Left forelimb (tissue), 1 donor: ENCODE measurements at regions not wholly inside any gene's neighbourhood (a gene's known extent, or its start where the extent isn't known, plus 50 kb on each side); places are given as distances from the start of the nearest gene placed in this dataset.

ENCODE experiments used
- DNase-seq: peaks from one replicate; pipeline ENCODE4 v3.0.0-alpha.2; 2018; ENCODE audit warnings: low spot score

- no peak for DNase-seq
Observed at GRCh38 chr12:111174251-111174960, 194.5 kb downstream of the PHETA1 start.

- no peak for DNase-seq
Observed at GRCh38 chr12:111173836-111174235, 195.1 kb downstream of the PHETA1 start.

GRCh38 chr12:111173391-111173790 is 195.5 kb downstream of the PHETA1 start:
- no peak for DNase-seq

- DNase-seq: no peak
Observed at GRCh38 chr12:111172786-111173185, 196.1 kb downstream of the PHETA1 start.

GRCh38 chr12:111171832-111172231 is 197.1 kb downstream of the PHETA1 start:
- DNase-seq: no peak

- DNase-seq: no peak
Observed at GRCh38 chr12:111171345-111171744, 197.6 kb downstream of the PHETA1 start.

- no peak for DNase-seq
Observed at GRCh38 chr12:111170543-111170942, 198.4 kb downstream of the PHETA1 start.

GRCh38 chr12:111169456-111169855 is 199.4 kb downstream of the PHETA1 start:
- DNase-seq: no peak

- no peak for DNase-seq
Observed at GRCh38 chr12:111169032-111169431, 199.9 kb downstream of the PHETA1 start.

- no peak for DNase-seq
Observed at GRCh38 chr12:111168009-111168900, 200.6 kb downstream of the PHETA1 start.

GRCh38 chr12:111166779-111167540 is 201.9 kb downstream of the PHETA1 start:
- no peak for DNase-seq

- no peak for DNase-seq
Observed at GRCh38 chr12:111164833-111165525, 203.9 kb downstream of the PHETA1 start.

GRCh38 chr12:111163422-111163821 is 205.5 kb downstream of the PHETA1 start:
- DNase-seq: no peak

GRCh38 chr12:111161898-111162297 is 207.0 kb downstream of the PHETA1 start:
- DNase-seq: no peak

- no peak for DNase-seq
Observed at GRCh38 chr12:111160350-111161241, 208.3 kb downstream of the PHETA1 start.

GRCh38 chr12:111158992-111159391 is 209.9 kb downstream of the PHETA1 start:
- no peak for DNase-seq

- DNase-seq: no peak
Observed at GRCh38 chr12:111157486-111157885, 211.4 kb downstream of the PHETA1 start.

GRCh38 chr12:111156304-111156703 is 212.6 kb downstream of the PHETA1 start:
- DNase-seq: no peak

- DNase-seq: no peak
Observed at GRCh38 chr12:111155521-111155920, 213.4 kb downstream of the PHETA1 start.

GRCh38 chr12:111155020-111155419 is 213.9 kb downstream of the PHETA1 start:
- DNase-seq: no peak
